ENCODE measurements at regions not wholly inside any gene's neighbourhood (a gene's known extent, or its start where the extent isn't known, plus 50 kb on each side); places are given as distances from the start of the nearest gene placed in this dataset.

DNA sequence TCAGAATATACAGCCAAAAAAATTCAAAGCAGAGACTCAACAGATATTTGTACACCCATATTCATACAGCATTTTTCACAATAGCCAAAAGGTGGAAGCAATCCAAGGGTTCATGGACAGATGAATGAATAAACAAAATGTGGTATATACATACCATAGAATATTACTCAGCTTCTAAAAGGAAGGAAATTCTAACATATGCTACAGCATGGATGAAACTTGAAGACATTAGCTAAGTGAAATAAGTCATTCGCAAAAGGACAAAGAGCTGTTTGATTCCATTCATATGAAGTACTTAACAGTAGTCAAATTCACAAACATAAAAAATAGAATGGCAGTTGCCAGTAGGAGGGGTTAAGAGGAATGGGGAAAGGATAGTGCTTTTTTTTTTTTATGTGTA is 91.8 kb upstream of the ARID2 start:
- TF ChIP-seq POLR2A (IDR thresholded peaks at IDR 0.05; ENCODE audit: low read length) (no peak), GATA1 (IDR thresholded peaks at IDR 0.05; ENCODE audit: low read depth, low read length) (no peak)

All from erythroblast (primary cell).